Fibroblast of lung (primary cell): ENCODE measurements at regions not wholly inside any gene's neighbourhood (a gene's known extent, or its start where the extent isn't known, plus 50 kb on each side); places are given as distances from the start of the nearest gene placed in this dataset.

ENCODE experiments used
- CTCF ChIP-seq, 2 donors: IDR thresholded peaks in 1 of 2; conservative IDR thresholded peaks in 1 of 2; 1 replicate in 1 of 2; 2 replicates in 1 of 2; pipeline ENCODE4 v1.5.1; 2011 to 2012; ENCODE audit warnings: low read length in 2 of 2, control low read depth in 1 of 2, inconsistent platforms in 1 of 2, low read depth in 1 of 2, mild to moderate bottlenecking in 1 of 2
- EZH2 ChIP-seq: IDR thresholded peaks from 2 replicates; pipeline ENCODE4 v1.5.1; 2012; ENCODE audit warnings: low read length, control low read depth, mild to moderate bottlenecking; ENCODE audit errors: missing control alignments

DNA sequence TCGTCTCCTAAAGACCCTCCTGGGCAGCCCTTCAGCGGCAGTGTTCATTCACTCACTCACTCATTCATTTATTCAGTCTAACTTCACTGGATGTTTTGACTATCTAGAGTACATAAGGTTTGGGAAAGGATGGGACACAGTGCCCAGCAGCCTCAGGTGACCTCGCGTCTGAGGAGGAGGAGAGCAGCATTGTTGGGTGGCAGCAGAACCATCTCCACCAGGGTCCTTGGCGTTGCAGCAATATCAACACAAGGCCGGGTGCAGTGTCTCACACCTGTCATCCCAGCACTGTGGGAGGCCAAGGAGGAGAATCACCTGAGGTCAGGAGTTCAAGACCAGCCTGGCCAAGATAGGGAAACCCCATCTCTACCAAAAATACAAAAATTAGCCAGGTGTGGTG is 408.0 kb downstream of the BRD1 start:
- no peak for TF ChIP-seq CTCF (conservative IDR thresholded peaks at IDR 0.05 in 1 of 2, IDR thresholded peaks at IDR 0.05 in 1 of 2; ENCODE audit: low read depth in 1 of 2, low read length in 2 of 2)
- TF ChIP-seq EZH2, result no peak
